ENCODE measurements at regions not wholly inside any gene's neighbourhood (a gene's known extent, or its start where the extent isn't known, plus 50 kb on each side); places are given as distances from the start of the nearest gene placed in this dataset.
"Not testable (repeated sequence)": the region's sequence is repeated elsewhere in the genome, so short reads cannot be mapped to it uniquely, and the experiment has no call there.

GRCh38 chr4:9110700-9111099 is 59.5 kb upstream of the FAM90A26 start:
- not testable (repeated sequence) for DNase-seq (ENCODE audit: low read depth in 3 of 3)

GRCh38 chr4:9103148-9103524 is 67.1 kb upstream of the FAM90A26 start:
- DNase-seq (ENCODE audit: low read depth in 3 of 3): not testable (repeated sequence)

- not testable (repeated sequence) for DNase-seq (ENCODE audit: low read depth in 3 of 3)
These were observed 67.6 kb upstream of the FAM90A26 start for GRCh38 chr4:9102471-9103147.

- DNase-seq (ENCODE audit: low read depth in 3 of 3): not testable (repeated sequence)
These were observed 73.9 kb upstream of the FAM90A26 start for GRCh38 chr4:9096330-9096729.

GRCh38 chr4:9078796-9079195 is 91.4 kb upstream of the FAM90A26 start:
- DNase-seq (ENCODE audit: low read depth in 3 of 3): not testable (repeated sequence)

GRCh38 chr4:9076974-9077373 is 93.2 kb upstream of the FAM90A26 start:
- not testable (repeated sequence) for DNase-seq (ENCODE audit: low read depth in 3 of 3)

- DNase-seq (ENCODE audit: low read depth in 3 of 3): not testable (repeated sequence)
These were observed 93.7 kb upstream of the FAM90A26 start for GRCh38 chr4:9076486-9076885.

GRCh38 chr4:9073371-9073770 is 96.8 kb upstream of the FAM90A26 start:
- DNase-seq (ENCODE audit: low read depth in 3 of 3): not testable (repeated sequence)

GRCh38 chr4:9072521-9073220 is 97.5 kb upstream of the FAM90A26 start:
- DNase-seq (ENCODE audit: low read depth in 3 of 3): not testable (repeated sequence)

GRCh38 chr4:9067923-9068322 is 102.3 kb upstream of the FAM90A26 start:
- not testable (repeated sequence) for DNase-seq (ENCODE audit: low read depth in 3 of 3)

- not testable (repeated sequence) for DNase-seq (ENCODE audit: low read depth in 3 of 3)
These were observed 106.6 kb upstream of the FAM90A26 start for GRCh38 chr4:9063612-9064011.

GRCh38 chr4:9024866-9025265 is 145.3 kb upstream of the FAM90A26 start:
- DNase-seq (ENCODE audit: low read depth in 3 of 3): not testable (repeated sequence)

GRCh38 chr4:9009792-9010191 is 138.2 kb upstream of the HMX1 start:
- not testable (repeated sequence) for DNase-seq (ENCODE audit: low read depth in 3 of 3)

GRCh38 chr4:9008407-9008806 is 136.8 kb upstream of the HMX1 start:
- DNase-seq (ENCODE audit: low read depth in 3 of 3): not testable (repeated sequence)

- DNase-seq (ENCODE audit: low read depth in 3 of 3): not testable (repeated sequence)
These were observed 129.5 kb upstream of the HMX1 start for GRCh38 chr4:9001153-9001552.

GRCh38 chr4:9000505-9001001 is 128.9 kb upstream of the HMX1 start:
- DNase-seq (ENCODE audit: low read depth in 3 of 3): peak; percentile 18 to 32 (median 31)

GRCh38 chr4:8992981-8993380 is 121.3 kb upstream of the HMX1 start:
- DNase-seq (ENCODE audit: low read depth in 3 of 3): not testable (repeated sequence)

- DNase-seq (ENCODE audit: low read depth in 3 of 3): not testable (repeated sequence)
These were observed 119.8 kb upstream of the HMX1 start for GRCh38 chr4:8991449-8991848.

GRCh38 chr4:8990341-8990740 is 118.7 kb upstream of the HMX1 start:
- DNase-seq (ENCODE audit: low read depth in 3 of 3): not testable (repeated sequence)

- not testable (repeated sequence) for DNase-seq (ENCODE audit: low read depth in 3 of 3)
These were observed 114.1 kb upstream of the HMX1 start for GRCh38 chr4:8985786-8986185.

- not testable (repeated sequence) for DNase-seq (ENCODE audit: low read depth in 3 of 3)
These were observed 113.0 kb upstream of the HMX1 start for GRCh38 chr4:8984641-8985040.

- not testable (repeated sequence) for DNase-seq (ENCODE audit: low read depth in 3 of 3)
These were observed 112.3 kb upstream of the HMX1 start for GRCh38 chr4:8983921-8984320.

All from stimulated activated CD4-positive, alpha-beta T cell treated with anti-CD3 and anti-CD28 coated beads, TNF-alpha, amount 100 ng/mL, for 48 hours (primary cell).